Renal cortex interstitium (tissue), 11 donors: ENCODE measurements at regions not wholly inside any gene's neighbourhood (a gene's known extent, or its start where the extent isn't known, plus 50 kb on each side); places are given as distances from the start of the nearest gene placed in this dataset.
"Not testable (repeated sequence)": the region's sequence is repeated elsewhere in the genome, so short reads cannot be mapped to it uniquely, and the experiment has no call there.

Experiments used
- DNase-seq, 11 donors: peaks; one replicate each; pipeline ENCODE4 v3.0.0-alpha.2; 2013; ENCODE audit warnings: low read depth in 9 of 11, low spot score in 4 of 11; ENCODE audit errors: extremely low read depth in 1 of 11

DNA sequence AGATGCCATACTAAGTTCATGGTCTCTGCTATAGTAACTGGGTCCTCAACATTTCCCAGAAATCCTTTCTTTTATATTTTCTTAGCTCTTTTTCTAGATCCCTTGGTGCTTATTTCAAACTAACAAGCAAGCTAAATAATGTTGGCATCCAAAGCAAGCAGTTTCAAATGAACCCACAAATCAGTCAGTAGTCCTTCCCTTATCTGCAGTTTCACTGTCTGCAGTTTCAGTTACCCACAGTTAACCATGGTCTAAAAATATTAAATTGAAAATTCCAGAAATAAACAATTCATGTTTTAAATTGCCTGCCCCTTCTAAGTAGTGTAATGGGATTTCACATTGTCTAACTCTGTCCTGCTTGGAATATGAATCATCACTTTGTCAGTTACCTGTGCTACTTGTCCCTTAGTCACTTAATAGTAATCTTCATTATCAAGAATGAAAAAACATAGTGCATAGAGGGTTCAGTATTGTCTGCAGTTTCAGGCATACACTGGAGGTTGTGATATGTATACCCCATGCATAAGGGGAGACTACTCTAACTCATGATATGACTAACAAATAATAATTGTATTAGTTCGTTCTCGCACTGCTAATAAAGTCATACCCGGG is 633.7 kb downstream of the MECOM start:
- no peak for DNase-seq

DNA sequence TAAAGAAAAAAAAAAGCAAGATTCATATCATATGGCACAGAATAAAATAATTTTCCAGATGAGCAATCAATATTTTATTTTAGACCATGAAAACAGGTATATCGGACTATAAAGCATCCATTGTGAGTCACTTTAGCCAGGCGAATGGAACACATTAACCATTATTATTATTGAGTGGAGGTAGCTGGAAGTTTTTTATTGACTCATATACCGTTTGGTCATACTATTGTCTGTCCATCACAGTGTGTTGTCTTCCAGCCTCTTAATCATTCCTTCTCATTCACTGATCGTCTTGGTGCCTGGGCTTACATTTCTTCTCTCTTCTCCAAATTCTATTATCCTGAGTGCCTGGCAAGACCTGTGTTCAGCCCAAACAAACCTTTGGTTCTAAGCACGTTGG is 634.8 kb downstream of the MECOM start:
- DNase-seq, result no peak

- DNase-seq, result peak in 1 of 11 donors; percentile 3
Observed at GRCh38 chr3:169026543-169027182, 636.8 kb downstream of the MECOM start.

DNA sequence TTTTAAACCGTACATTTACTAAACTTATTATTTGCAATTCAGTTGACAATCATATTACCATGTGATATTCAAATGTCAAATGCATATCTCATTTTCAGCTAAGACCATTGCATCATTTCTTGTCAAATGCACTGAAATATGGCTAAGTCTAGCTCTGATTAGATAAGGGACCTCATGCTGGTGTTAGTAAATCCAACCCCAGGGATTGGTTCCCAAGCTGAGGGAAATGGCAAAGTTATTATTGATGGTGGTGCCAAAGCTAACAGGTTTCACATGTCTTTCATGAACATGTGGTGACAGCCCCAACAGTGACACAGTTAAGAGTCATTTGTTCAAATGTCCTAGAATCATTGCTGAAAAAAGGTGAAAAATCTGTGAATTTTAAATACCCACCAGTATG is 641.1 kb downstream of the MECOM start:
- DNase-seq, result no peak

- no peak for DNase-seq
Observed at GRCh38 chr3:169020371-169020770, 643.1 kb downstream of the MECOM start.

- DNase-seq, result no peak
Observed at GRCh38 chr3:169009453-169009852, 654.1 kb downstream of the MECOM start.

DNA sequence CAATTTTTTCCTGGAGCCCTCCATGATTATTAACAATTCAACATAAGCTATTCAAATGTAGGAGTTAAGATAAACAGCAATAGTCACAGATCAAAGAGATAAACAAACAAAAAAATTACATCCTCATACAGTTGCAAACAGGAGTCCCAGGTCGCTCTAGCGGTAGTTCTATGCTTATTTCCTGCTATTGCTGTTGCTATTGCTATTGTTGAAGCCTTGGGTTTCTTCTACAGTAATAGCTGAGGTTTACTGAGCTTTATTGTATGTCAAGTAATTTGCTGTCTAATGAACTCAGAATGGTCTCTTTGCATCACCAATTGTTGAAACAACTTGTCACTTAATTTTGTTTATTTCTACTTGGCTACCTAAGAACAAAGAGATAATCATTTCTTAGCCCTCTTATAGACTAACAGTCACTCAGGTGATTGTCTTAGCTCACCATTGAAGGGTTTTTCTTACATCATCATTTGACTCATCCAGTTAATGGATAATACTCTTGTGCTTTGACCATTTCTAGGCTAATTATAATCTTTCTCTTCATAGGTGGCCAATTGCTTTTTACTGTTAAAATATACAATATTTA is 654.6 kb downstream of the MECOM start:
- no peak for DNase-seq

GRCh38 chr3:169007145-169007544 is 656.4 kb downstream of the MECOM start:
- no peak for DNase-seq

DNA sequence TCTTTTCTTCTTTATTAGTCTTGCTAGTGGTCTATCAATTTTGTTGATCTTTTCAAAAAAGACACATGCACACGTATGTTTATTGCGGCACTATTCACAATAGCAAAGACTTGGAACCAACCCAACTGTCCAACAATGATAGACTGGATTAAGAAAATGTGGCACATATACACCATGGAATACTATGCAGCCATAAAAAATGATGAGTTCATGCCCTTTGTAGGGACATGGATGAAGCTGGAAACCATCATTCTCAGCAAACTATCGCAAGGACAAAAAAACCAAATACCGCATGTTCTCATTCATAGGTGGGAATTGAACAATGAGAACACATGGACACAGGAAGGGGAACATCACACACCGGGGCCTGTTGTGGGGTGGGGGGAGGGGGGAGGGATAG is 657.1 kb downstream of the MECOM start:
- not testable (repeated sequence) for DNase-seq

GRCh38 chr3:169002689-169003088 is 660.8 kb downstream of the MECOM start:
- DNase-seq, result no peak

DNA sequence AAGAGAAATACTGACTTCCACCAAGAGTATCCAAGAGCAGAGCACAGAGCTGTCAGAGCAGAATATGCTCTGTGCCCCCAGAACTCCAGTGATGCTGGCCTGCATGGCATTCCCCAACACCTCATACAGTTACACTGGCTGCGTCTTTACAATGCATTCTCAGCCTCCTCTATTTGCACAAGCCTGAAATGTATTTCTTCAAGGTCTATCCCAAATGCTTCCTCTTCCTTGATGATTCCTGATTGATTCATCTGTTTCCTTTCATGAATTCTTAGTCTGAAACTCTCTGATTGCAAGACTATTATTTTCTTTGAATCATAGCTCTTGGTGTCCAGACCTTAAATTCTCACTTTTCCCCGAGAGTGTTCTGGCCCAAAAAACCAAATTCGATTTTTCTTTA is 664.7 kb downstream of the MECOM start:
- no peak for DNase-seq

GRCh38 chr3:168997488-168997887 is 666.0 kb downstream of the MECOM start:
- DNase-seq, result no peak

GRCh38 chr3:168996622-168997021 is 666.9 kb downstream of the MECOM start:
- no peak for DNase-seq

GRCh38 chr3:168995129-168995528 is 668.4 kb downstream of the MECOM start:
- no peak for DNase-seq

- no peak for DNase-seq
Observed at GRCh38 chr3:168991803-168992202, 671.7 kb downstream of the MECOM start.

DNA sequence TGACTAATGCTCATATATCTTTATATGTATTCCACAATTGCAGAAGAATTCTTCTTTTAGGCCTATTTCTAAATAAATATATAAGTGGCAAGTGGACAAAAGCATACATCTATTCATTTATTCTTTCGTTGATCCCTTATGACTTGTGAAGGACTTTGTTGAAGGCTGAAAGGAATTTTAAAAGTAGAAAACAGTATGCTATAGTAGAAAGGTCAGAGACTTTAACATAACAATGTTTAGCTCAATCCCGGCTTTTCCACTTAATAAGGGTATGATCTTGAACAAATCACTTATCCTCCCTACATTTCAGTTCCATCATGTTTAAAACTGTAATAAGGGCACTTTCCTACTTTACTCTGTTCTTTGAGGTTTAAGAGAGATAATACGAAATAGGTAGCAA is 672.9 kb downstream of the MECOM start:
- DNase-seq, result no peak

DNA sequence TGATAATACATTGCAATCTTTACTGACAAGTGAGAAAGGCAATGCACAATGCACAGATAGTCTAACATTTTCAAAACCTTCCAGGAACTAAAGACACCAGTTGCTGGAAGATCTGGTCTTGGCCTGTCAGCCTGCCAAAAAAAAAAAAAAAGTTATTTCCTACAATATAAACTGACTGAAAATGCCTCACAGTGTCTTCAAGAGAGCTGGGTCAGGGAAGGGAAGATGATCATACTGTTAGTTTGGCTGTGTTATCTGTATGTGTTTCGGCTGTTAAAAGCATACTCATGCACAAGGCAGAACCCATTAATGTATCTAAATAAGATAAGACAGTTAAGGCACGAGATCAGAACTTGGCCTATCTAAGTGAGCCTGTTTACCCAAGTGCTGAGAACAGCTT is 673.4 kb downstream of the MECOM start:
- no peak for DNase-seq

DNA sequence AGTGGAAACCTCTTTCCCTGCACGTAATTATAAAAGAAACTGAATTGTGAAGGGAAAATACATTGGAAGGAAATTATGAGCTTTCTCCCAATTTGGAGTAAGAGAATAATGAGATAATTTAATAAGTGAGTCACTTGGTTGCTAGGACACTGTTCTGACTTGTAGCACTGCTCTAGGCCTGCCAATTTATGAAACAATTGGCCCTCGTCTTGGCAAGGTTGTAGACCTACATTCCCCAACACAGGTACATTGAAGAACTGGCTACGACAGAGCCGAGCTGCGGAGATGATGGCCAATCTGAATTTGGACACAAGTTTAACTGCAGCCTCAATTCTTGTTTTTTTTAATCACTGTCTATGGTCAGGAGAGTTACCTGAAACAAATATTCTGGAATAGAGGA is 674.1 kb downstream of the MECOM start:
- no peak for DNase-seq

GRCh38 chr3:168988853-168989252 is 674.7 kb downstream of the MECOM start:
- no peak for DNase-seq

- DNase-seq, result no peak
Observed at GRCh38 chr3:168984872-168985271, 678.6 kb downstream of the MECOM start.

DNA sequence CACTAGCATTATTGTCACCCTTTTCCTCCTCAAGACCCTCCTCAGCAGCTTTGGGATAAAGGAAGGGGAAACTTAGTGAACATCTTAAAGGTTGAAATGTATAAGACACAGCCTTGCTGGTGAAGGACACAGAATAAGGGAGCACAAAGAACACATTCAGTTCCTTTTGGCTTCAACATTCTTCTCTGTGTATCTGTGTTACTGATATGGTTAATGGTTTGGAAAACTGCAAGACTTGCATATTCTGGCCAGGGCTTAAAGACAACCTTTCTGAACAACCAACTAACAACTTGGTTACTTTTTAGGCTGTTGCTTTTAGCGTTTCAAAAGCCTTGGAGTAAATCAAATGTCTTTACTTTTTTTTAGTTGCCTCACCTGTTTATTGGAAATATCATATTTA is 680.5 kb downstream of the MECOM start:
- DNase-seq, result no peak
